HK-2 (cell line): ENCODE measurements at regions not wholly inside any gene's neighbourhood (a gene's known extent, or its start where the extent isn't known, plus 50 kb on each side); places are given as distances from the start of the nearest gene placed in this dataset.
"Not testable (repeated sequence)": the region's sequence is repeated elsewhere in the genome, so short reads cannot be mapped to it uniquely, and the experiment has no call there.

Experiments used
- DNase-seq: peaks from one replicate; pipeline ENCODE4 v3.0.0-alpha.2; 2018; ENCODE audit not compliant: unreplicated experiment

DNA sequence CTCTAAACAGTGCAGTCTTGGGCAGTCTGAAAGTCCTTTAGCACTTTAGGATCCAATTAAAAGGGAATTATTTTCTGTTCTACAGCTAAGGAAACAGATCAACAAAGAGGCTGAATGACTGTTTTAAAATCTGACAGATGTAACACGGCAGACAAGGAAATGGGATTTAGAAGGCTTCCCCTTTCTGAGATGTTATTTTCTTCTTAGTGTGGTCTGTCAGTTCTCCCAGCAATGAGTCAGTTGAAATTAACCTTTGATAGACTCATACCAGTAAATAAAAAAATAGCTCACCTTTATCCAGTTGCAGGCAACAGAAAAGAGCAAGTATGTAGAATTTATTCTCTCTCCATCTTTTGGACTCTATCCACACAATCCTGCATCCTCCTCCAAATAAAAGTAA, 98.1 kb downstream of the NEDD1 start:
- DNase-seq = no peak

DNA sequence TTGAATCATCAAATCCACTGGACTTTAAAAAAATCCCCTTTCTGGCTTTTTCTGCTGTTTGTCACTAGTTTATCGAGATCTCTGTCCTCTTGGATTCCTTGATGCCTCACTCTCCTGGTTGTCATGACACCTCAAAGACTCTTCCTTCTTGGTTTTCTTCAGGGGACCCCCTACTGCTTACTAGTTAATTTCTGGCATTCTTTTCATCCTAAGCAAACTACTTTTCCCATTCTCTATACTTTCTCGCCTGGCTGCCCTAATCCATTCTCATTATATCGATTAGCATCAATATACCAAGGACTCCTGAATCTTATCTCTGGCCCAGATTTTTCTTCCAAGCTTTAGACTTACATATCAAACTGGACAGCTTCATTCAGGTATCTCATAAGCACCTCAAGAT, 98.6 kb downstream of the NEDD1 start:
- DNase-seq = no peak

DNA sequence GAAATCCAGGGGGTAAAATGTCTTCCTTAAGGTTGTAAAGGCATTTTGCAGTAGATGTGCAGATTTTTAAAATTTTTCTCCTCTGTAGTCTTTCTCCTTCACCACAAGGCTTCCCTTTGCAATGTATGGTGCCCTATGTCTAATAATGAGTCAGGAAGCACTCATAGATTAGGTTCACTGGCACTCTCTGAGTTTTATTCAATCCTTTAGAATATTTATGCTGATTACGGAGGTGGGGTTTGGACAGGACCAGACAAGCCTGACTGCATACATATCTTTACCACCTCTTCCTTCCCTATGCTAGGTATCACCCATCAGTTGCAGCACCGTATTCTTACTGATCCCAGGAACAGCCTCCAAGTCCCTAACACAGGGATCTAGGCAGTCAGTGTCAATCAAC, 99.5 kb downstream of the NEDD1 start:
- DNase-seq = no peak

DNA sequence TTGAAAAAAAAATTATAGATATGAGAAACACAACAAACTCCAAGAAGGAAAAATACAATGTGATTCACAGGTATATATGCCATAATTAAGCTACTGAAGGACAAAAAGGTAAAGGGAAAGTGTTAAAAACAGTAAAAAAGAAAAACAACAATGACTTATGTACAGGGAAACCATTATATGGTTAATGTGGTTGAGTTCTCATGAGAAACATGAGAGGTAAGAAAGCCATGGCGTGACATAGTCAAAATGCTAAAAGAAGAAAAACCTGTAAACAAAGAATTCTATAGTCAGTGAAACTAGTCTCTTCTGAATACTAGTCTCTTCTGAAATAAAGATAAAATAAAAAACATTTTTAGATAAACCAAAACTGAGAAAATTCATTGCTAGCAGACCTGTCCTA, 109.1 kb downstream of the NEDD1 start:
- no peak for DNase-seq

DNA sequence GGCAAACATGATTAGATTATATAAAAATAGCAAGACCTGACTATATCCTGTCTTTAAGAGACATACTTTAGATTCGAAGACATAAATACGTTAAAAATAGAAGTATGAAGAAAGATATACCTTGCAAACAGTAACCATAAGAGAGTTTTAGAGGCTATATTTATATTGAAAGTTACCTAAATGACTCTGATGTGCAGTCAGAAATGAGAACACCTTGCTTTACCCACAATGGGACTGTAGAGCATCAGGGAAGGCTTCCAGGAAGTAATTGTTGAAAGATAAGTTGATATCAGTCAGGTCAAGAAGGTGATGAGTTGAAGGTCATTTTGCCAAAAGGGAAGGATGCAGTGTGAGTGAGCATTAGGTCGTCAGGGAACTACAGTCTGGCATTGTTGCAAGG, 110.2 kb downstream of the NEDD1 start:
- DNase-seq = no peak

DNA sequence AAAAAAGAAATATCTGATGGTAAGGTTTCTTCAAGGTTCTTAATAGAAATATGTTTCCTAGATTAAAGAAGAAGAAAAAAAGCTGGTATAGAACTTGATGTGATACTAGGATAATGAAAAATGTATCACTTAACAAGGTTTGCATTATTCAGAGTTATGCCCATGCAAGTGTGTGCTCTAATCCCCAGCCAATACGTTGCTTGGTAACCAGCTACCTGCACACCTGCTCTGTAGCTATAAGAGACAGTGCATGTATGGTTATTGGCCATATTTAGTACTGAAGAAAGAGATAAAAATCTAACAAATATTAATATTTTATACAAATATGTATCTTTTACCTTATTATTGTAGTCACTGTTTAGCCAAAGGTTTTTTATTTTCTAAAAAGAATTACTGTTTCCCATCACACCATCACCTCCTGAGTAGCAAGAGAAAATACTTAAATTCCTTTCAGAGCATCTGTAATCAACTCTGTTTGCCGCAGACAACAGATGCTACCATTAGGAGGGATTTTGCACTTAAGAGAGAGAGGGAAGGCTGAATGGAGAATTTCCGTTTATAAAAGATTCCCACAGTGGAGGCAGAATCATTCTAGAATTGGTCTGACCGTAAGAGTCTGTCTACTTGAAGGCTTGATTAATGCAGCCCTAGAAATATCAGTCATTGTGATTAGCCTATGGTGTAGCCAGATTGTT, 115.6 kb downstream of the NEDD1 start:
- DNase-seq = no peak

DNA sequence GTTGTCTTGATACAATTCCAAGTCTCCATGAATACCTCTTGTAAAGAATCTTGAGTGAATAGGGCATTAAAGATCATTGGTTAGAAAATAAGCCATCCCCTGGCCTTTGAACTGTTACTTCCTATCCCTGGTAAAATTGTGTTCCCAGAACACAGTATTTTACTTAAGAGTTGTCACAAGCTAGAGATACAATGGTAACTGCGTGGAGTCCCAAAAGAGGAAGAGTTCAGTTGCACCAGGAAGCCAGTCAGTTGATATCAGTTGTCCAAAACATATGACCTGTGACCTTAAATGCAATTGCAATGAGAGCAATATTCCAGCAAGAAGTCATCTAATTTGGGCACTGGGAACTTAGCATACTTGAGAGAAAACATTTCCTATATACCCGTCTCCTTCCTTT, 117.3 kb downstream of the NEDD1 start:
- DNase-seq = no peak

DNA sequence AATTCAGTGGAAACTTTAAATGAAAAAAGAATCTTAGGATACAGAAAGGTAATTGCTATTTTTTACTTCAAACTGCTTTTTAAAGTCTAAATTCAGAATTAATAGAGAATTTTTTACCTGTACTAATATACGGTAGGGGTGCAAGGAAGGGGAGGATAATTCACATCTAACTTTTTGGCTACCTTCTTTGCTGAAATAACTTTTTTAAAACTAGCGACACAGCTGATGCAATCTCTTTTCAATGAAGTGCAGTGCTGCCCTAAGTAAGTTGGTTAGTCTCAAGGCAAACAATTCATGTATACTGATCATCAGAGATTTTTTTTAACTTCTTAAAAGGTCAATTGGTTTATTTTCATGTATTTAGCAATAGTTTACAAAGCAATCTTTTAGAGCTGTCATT, 119.8 kb downstream of the NEDD1 start:
- no peak for DNase-seq

DNA sequence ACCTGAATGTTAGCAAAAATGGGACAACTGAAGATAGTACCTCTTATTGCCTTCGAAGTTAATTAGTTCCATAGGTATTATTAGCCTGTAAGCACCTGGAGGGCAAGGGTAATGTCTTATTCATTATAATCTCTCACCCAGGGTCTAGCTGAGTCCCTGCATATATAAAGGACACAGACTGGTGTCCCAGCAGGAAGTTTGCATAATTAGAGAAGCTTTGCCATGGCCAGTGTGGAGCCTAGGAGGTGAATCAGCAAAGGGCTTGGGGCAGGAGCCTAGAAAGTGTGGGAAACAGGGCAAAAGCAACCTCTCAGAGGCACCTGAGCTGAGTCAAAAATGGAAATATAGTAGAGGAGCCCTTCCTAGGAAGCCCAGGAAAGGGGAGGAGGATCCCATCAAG, 120.4 kb downstream of the NEDD1 start:
- DNase-seq = no peak

DNA sequence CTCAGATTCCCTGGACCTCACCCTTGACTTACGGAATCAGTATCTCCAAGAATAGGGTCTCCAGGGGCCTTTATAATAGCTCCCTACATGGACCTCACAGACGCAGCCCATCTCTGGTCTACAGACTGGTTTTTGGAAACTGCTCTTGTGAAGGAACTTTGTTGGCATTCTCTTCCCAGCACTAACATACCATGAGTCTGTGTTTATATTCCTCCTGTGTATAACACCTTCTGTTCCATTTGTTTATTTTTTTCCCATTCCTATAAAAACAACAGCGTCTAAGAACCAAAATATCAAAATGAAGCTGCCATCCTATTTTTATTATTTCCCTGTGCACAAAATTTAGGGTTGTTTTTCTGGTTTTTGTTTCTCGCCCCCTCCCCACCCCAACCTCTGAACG, 131.1 kb downstream of the NEDD1 start:
- DNase-seq = no peak

DNA sequence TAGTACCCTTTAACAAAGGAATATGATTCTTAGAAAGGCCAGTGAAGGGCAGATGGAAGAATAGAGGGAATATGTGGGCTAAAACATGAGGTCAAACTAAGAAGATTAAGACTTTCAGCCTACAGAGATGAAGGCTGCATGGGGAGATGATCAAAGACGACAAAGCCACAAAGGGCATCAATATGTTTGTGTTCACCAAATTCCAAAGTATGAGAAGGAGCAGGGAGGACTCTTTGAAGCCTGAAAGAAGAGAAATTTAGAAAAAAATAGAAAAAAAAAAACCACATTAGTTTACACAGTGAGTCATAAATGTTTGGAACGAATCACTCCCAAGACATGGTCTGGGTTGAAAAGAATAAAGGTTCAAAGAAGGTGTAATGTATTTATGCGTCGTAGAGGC, 131.8 kb downstream of the NEDD1 start:
- no peak for DNase-seq

DNA sequence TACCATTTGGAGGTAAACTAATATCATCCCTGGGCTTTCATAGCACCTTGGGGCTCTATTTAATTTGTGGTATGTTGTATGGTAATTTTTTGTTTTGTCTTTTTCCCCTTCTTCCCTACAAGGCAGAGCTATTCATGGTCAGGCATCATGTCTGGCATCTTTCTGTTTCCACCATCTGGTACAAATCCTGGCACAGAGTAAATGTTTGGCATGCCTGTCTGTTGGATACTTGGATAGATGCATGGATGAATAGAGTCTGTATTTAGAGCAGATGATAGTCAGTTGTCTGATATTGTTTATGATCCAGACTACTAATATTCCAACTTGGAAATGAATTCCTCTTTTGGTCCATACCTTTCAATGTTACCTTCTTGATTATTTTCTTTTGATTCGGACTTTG, 139.8 kb downstream of the NEDD1 start:
- DNase-seq = no peak

DNA sequence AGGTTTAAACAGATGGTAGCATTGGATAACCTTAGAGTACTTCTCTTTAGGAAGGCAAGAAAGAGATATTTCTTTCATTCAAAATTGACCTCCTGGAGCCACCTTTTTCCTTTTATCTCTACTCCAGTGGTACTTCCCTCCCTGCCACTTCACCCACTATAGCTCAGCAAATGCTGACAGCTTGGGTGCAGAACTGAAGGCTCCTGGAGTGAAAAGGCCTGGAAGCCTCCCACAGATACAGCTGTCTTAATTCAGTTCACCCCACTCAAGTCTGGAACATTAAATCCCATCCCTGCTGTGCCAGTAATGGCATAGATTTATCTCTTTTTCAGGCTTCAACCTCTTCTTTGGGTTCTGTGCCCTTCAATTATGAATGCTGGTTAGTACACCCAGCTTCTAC, 140.3 kb downstream of the NEDD1 start:
- DNase-seq = no peak

DNA sequence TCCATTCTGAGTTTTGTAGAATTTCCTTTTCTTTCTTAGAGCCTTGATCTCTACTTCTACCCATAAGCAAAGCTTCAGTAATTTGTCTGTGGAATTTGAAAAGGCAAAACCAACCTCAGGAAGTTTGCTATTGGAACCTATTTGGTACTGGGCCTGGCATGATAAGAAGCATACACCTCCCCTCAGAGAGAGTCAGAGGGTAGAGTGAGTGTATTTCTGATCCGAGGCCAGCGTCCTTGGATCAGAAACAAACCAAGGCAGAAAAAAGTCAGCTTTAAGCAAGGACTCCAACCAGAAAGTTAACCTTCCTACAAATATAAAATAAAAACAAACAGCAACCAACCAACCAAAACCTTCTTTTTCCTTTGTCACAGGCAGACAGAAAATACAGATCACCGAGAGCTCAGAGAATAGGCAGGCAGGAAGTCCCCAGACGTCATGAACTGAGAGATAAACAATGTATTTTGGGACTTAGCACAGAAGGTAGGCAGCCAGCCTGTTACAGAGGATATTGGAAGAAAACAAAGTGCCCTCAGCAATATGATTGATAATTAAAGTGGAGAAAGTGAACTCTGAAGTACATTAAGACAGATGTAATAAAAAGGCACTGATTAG, 141.5 kb downstream of the NEDD1 start:
- DNase-seq = no peak

DNA sequence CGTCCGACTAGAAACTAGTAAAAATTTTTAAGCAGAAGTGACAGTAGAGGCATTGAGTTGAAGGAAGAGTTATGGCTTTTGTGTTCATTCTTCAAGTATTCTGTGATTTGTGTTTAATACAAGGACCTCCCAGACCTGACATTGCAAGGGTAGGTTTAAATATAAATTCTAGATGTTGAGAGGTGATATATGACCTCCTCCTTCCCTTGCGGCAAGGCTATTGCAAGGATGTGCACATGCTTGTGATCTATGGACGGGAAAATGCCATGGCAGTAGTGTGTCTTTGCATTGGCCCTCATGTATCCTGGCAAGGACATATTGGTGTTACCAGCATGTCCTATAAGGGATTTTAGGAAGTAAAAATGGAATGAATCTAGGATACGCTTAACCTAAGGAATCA, 143.5 kb downstream of the NEDD1 start:
- DNase-seq = no peak

DNA sequence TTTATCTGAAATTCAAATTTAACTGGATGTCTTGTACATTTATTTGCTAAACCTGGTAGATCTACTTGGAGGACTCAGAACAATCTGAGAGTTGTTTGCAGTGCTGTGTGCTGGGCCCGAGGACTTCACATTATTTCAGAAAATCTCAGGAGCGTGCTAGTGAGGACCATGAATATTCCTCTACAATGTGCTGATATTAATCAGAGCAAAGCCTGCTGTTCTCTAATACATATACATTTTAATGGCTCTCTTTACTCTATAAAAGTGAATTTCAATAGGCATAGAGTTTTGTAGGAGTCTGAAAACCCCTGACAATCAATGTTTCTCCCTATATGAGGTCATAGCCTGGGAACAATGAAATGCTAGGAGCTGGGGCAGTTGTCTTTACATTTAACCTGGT, 144.3 kb downstream of the NEDD1 start:
- no peak for DNase-seq

DNA sequence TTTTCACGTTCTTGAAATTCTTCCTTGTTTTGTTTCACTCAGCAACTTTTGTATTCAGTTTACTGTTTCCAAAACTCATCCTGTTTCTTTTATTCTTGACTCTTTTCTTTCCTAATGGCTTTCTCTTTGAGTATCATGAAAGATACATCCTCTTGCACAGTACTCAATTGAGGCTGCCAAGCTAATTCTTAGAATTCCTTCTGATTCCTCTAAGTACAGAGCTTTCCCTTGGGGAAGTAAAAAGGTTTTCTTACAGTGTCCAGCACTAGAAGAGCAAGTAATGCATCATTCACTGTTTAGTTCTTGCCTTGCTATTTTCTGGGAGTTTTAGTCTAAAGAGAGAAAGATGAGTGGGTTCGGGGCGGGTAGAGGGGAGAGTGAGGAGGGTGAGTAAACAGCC, 154.1 kb downstream of the NEDD1 start:
- DNase-seq = no peak

DNA sequence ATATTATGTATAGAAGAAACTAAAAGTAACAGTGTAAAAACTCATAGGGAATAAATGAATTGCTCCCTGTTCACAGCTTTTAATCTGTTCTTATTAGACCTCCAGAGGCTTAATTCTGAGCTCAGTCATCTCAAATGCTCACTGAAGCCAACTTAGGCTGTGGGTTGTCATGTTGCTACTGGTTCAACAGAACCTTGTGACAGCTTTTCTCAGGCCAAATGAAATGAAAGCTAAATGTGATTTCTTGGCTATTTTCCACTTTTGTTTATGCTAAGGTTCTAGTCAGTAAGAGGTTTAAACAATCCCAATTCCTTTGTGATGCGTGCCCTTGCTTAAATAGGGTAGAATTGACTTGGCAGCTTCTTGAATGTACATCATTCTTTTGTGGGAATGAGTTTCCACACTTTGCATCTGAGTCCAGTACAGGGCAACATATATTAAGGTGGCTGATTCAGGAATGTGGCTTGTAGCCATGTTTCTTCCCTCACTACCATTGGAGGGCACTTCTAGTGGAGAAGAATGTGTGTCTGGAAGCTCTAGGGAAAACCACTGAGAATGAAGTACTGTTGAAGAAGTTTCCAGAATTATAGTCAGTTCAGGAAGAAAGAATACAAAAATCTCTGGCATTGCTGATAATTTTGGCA, 156.4 kb downstream of the NEDD1 start:
- DNase-seq = no peak

DNA sequence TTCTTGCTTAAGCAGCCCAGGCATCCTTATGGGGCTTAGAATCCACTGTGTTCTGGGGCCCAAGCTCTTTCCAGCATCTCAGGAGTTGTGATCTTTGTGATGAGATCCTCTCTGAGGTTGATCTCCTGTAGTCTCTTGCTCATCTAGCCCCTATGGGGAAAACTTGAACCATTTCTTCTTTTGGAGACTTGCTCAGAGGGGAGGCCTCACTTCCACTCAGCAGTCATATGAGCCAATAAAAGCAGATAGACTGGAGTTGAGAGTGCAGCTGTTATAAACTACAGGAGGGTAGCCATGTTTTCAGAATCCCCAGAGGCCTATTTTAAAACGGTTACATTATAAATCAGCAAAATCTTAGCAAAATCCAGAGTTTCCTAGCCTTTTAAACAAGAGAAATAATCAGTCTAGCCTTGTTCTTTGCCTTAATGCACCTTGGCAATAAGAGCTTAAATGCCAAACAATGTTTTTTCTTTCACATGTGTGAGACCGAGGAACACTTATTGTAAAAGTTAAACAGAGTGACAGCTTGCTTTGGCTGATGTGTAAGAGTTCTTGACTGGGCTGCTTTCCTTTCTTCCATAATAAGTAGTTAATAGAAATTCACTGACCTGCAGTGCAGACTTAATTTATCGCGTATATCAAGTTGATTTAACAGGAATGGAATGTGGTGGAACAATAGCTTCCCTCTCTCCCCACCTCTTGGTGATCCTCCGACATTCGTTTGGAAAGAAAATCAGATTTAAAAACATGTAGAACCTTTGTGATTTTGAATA, 168.3 kb downstream of the NEDD1 start:
- no peak for DNase-seq

DNA sequence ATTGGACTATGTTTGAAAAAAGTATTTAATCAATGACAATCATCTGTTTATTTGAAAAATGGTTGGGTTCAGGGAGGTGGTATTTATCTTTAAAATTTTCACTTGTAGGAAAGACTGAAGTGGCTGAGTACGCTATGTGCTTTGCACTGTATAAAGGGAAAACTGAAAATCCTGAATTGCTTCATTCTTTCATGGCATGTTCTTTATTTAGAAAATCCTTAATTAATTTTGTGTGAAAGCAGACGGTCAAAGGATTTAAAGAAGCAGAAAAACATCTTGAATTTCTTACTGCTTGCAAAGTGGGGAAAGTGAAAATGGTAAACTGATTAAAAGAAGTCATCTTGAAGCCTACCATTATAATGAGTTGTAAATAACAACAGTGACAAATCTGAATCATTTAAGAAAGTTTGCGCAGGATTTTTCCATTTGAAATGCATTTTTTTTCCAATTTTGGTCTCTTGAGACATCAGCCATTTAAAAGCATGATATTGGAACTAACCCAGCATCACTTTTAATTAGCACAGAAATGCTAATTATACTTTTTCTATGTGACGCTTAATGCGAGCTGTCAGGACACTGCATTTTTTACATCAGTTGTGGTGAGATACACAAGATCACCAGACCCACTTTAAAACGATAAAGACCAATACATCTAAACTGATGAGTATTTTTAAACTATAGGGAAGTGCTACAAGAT, 169.0 kb downstream of the NEDD1 start:
- no peak for DNase-seq

DNA sequence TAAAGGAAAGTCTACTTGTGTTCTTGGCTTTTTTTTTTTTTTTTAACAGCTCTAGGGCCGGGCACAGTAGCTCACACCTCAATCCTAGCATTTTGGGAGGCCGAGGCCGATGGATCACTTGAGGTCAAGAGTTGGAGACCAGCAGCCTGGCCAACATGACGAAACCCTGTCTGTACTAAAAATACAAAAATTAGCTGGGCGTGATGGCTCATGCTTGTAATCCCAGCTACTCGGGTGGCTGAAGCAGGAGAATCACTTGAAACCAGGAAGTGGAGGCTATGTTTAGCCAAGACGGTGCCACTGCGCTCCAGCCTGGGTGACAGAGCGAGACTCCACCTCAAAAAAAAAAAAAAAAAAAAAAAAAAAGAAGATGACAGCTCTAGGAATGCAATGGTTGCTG, 169.9 kb downstream of the NEDD1 start:
- DNase-seq = not testable (repeated sequence)

DNA sequence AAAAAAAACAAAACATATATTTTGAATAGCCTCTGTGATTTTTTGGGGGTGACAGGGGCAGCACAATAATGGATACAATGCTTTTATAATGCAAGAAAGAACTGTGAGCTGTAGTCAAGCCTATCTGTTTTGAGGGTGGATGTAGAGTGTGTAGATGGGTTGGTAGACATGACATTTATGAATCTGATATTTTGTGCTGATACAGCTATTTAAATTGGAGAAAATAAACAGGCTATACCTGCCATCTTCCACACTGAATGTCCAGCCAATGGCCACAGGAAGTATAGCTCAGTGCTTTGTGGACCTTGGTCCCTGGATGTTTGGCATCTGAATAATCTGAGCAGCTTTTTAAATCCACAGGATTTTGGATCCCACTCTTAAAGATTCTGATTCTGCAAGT, 175.0 kb downstream of the NEDD1 start:
- no peak for DNase-seq
